ENCODE measurements at regions not wholly inside any gene's neighbourhood (a gene's known extent, or its start where the extent isn't known, plus 50 kb on each side); places are given as distances from the start of the nearest gene placed in this dataset.

GRCh38 chr2:83695530-83695929 is 763.5 kb downstream of the SUCLG1 start:
- no peak for TF ChIP-seq EZH2 (IDR thresholded peaks at IDR 0.05)
- TF ChIP-seq POLR2AphosphoS5 (IDR thresholded peaks at IDR 0.05; ENCODE audit: borderline replicate concordance, low read depth, low read length), result no peak
- TF ChIP-seq FOXP2 (optimal IDR thresholded peaks at IDR 0.05; ENCODE audit: control extremely low read depth, extremely low read length, insufficient read depth), result no peak

Measured in SK-N-MC (cell line).